Right ventricle myocardium superior (tissue), 1 donor: ENCODE measurements at regions not wholly inside any gene's neighbourhood (a gene's known extent, or its start where the extent isn't known, plus 50 kb on each side); places are given as distances from the start of the nearest gene placed in this dataset.
"Not testable (repeated sequence)": the region's sequence is repeated elsewhere in the genome, so short reads cannot be mapped to it uniquely, and the experiment has no call there.

Experiments
- ATAC-seq: fragments of 200-7000 bp; cut with Tn5 transposase; one replicate; pipeline ENCODE4 v1.9.1; 2020; ENCODE audit warnings: mild to moderate bottlenecking; ENCODE audit not compliant: poor library complexity
- DNase-seq: peaks from one replicate; pipeline ENCODE4 v3.0.0-alpha.2; 2020
- intact Hi-C: fragments of 100-400 bp; cut with DNase I; formaldehyde crosslinking; loops from one replicate; pipeline ENCODE4 v1.11.2; 2022
- donor health status: DM: no; HTN: yes; CAD: no; lungs with severe emphysema.

GRCh38 chrX:1835056-1835455 lies 220.2 kb downstream of the ASMT start:
- no peak for DNase-seq
- intact Hi-C loops, result no loop called here

GRCh38 chrX:1836683-1837082 lies 221.8 kb downstream of the ASMT start:
- no peak for DNase-seq
- intact Hi-C loops, result no loop called here
- no peak for ATAC-seq

More at GRCh38 chrX:1835056-1835455, 220.2 kb downstream of the ASMT start:
- ATAC-seq, result no peak

- DNase-seq (no peak), ATAC-seq (no peak)
- intact Hi-C loops, result no loop called here
Observed at GRCh38 chrX:1841746-1842145, 226.9 kb downstream of the ASMT start.

GRCh38 chrX:1847000-1847399 lies 232.1 kb downstream of the ASMT start:
- ATAC-seq, intact Hi-C loops, DNase-seq: not testable (repeated sequence)

- intact Hi-C loops, DNase-seq, ATAC-seq: not testable (repeated sequence)
Observed at GRCh38 chrX:1847790-1848189, 232.9 kb downstream of the ASMT start.

GRCh38 chrX:1851527-1851926 lies 236.7 kb downstream of the ASMT start:
- DNase-seq (no peak), ATAC-seq (no peak)
- intact Hi-C loops, result no loop called here

GRCh38 chrX:1852082-1852481 lies 237.2 kb downstream of the ASMT start:
- intact Hi-C loops, result no loop called here
- ATAC-seq (no peak), DNase-seq (no peak)

GRCh38 chrX:1853447-1853846 lies 238.6 kb downstream of the ASMT start:
- DNase-seq (no peak), ATAC-seq (no peak)
- intact Hi-C loops, result no loop called here

- DNase-seq, result no peak
- ATAC-seq, result no peak
- intact Hi-C loops, result no loop called here
Observed at GRCh38 chrX:1853916-1854315, 239.1 kb downstream of the ASMT start.

- ATAC-seq, DNase-seq, intact Hi-C loops: not testable (repeated sequence)
Observed at GRCh38 chrX:1854861-1855260, 240.0 kb downstream of the ASMT start.

- intact Hi-C loops, ATAC-seq, DNase-seq: not testable (repeated sequence)
Observed at GRCh38 chrX:1859266-1859665, 244.4 kb downstream of the ASMT start.

GRCh38 chrX:1860936-1861594 lies 246.2 kb downstream of the ASMT start:
- intact Hi-C loops, result no loop called here
- ATAC-seq (no peak), DNase-seq (no peak)

- ATAC-seq, DNase-seq, intact Hi-C loops: not testable (repeated sequence)
Observed at GRCh38 chrX:1863995-1864394, 249.1 kb downstream of the ASMT start.

GRCh38 chrX:1870421-1870820 lies 255.6 kb downstream of the ASMT start:
- intact Hi-C loops, result no loop called here
- ATAC-seq (no peak), DNase-seq (no peak)

GRCh38 chrX:1871887-1872286 lies 257.0 kb downstream of the ASMT start:
- ATAC-seq (no peak), DNase-seq (no peak)
- intact Hi-C loops, result no loop called here

GRCh38 chrX:1873671-1874070 lies 258.8 kb downstream of the ASMT start:
- ATAC-seq, result no peak
- no peak for DNase-seq
- intact Hi-C loops, result no loop called here

GRCh38 chrX:1874416-1874815 lies 259.6 kb downstream of the ASMT start:
- intact Hi-C loops, result no loop called here
- DNase-seq (no peak), ATAC-seq (no peak)

- DNase-seq (no peak), ATAC-seq (no peak)
- intact Hi-C loops, result no loop called here
Observed at GRCh38 chrX:1874899-1875298, 260.0 kb downstream of the ASMT start.

- intact Hi-C loops, result no loop called here
- DNase-seq (no peak), ATAC-seq (no peak)
Observed at GRCh38 chrX:1876041-1876440, 261.2 kb downstream of the ASMT start.

GRCh38 chrX:1877780-1878179 lies 262.9 kb downstream of the ASMT start:
- no peak for ATAC-seq

More at GRCh38 chrX:1877780-1878179, 262.9 kb downstream of the ASMT start:
- intact Hi-C loops, result no loop called here
- DNase-seq, result no peak
